HUDEP-2 (cell line): ENCODE measurements at regions not wholly inside any gene's neighbourhood (a gene's known extent, or its start where the extent isn't known, plus 50 kb on each side); places are given as distances from the start of the nearest gene placed in this dataset.

Experiments used
- DNase-seq, 76 experiments: peaks; one replicate each; lab custom pipeline; 2025; ENCODE audit not compliant: unreplicated experiment in 76 of 76; lab: John Stamatoyannopoulos, UW

GRCh38 chr12:113581342-113581741, 109.7 kb upstream of the LHX5 start:
- DNase-seq = no peak

- DNase-seq = no peak
These were observed 108.8 kb upstream of the LHX5 start for GRCh38 chr12:113580437-113580836.

- DNase-seq = no peak
These were observed 105.9 kb upstream of the LHX5 start for GRCh38 chr12:113577464-113578129.

- no peak for DNase-seq
These were observed 103.7 kb upstream of the LHX5 start for GRCh38 chr12:113575386-113575785.

GRCh38 chr12:113573148-113573547, 101.5 kb upstream of the LHX5 start:
- no peak for DNase-seq

- DNase-seq = no peak
These were observed 100.0 kb upstream of the LHX5 start for GRCh38 chr12:113571713-113572112.

- DNase-seq = no peak
These were observed 98.1 kb upstream of the LHX5 start for GRCh38 chr12:113569806-113570205.

GRCh38 chr12:113568021-113568420, 96.3 kb upstream of the LHX5 start:
- no peak for DNase-seq

- DNase-seq = no peak
These were observed 93.7 kb upstream of the LHX5 start for GRCh38 chr12:113565368-113565767.

GRCh38 chr12:113561068-113561780, 89.6 kb upstream of the LHX5 start:
- DNase-seq = no peak

GRCh38 chr12:113559466-113559865, 87.8 kb upstream of the LHX5 start:
- DNase-seq = no peak

GRCh38 chr12:113555226-113555625, 83.6 kb upstream of the LHX5 start:
- DNase-seq = no peak

- no peak for DNase-seq
These were observed 81.1 kb upstream of the LHX5 start for GRCh38 chr12:113552760-113553159.

- no peak for DNase-seq
These were observed 79.9 kb upstream of the LHX5 start for GRCh38 chr12:113551563-113551962.

- DNase-seq = no peak
These were observed 76.8 kb upstream of the LHX5 start for GRCh38 chr12:113548467-113548866.

- no peak for DNase-seq
These were observed 75.5 kb upstream of the LHX5 start for GRCh38 chr12:113546916-113547863.

GRCh38 chr12:113537751-113538087, 66.0 kb upstream of the LHX5 start:
- DNase-seq = no peak

- DNase-seq = no peak
These were observed 65.5 kb upstream of the LHX5 start for GRCh38 chr12:113537046-113537750.

GRCh38 chr12:113535100-113535499, 63.4 kb upstream of the LHX5 start:
- no peak for DNase-seq

- DNase-seq = no peak
These were observed 62.9 kb upstream of the LHX5 start for GRCh38 chr12:113534555-113534954.

GRCh38 chr12:113533842-113534375, 62.2 kb upstream of the LHX5 start:
- no peak for DNase-seq
